GM21423 (cell line): ENCODE measurements at regions not wholly inside any gene's neighbourhood (a gene's known extent, or its start where the extent isn't known, plus 50 kb on each side); places are given as distances from the start of the nearest gene placed in this dataset.
"Not testable (repeated sequence)": the region's sequence is repeated elsewhere in the genome, so short reads cannot be mapped to it uniquely, and the experiment has no call there.

Experiments
- ATAC-seq: cut with Tn5 transposase; IDR thresholded peaks from one replicate; pipeline ENCODE4 v1.9.1; 2021; ENCODE audit warnings: mild to moderate bottlenecking, moderate library complexity; ENCODE audit not compliant: unreplicated experiment

DNA sequence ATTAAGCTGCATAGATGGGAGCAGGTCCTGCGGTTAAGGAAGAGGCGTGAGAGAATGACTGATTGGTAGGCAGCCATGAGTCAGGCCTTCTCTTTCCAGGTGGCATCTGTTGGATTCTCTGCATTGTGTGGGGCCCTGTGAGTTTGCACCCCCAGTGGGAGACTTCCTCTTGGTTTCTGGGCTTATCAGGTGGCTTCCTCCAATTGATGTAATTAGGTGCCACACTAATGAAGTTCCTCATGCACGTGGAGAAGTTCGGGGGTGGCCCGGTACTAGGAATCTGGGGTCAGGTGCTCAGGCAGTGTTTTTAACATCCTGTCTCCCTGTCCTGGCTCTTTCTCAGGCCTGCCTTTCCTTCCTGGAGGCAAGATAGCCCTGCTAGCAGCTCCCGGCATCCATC, 765.1 kb upstream of the TMEM132C start:
- no peak for ATAC-seq

DNA sequence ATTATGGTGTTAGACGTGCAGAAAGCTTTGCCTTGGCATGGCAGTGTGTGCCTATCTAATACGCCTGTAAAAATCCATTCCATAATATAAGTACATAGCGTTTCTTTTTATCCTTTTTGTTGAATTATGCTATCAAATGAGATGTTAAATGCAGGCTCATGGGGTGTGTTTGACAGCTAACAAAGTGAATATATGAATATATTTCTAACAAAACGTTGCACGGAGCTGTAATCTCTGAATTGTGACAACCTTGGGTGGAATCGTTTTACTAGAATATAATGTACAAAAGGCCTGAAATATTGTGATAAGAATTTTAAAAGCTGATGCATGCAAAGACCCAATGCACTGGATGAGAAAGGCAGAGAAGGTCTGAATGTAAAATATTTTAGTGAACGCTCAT, 763.7 kb upstream of the TMEM132C start:
- no peak for ATAC-seq

DNA sequence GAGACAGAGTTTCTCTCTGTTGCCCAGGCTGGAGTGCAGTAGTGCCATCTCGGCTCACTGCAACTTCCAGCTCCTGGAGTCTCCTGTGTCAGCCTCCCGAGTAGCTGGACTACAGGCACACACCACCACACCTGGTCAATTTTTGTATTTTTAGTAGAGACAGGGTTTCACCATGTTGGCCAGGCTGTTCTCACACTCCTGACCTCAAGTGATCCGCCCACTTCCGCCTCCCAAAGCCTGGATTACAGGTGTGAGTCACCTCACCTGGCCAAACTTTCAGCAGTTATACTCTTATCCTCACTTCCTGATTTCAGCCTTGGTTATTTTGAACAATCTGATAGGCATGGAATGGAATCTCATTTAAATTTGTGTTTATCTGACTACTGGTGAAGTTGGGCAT, 763.0 kb upstream of the TMEM132C start:
- not testable (repeated sequence) for ATAC-seq

DNA sequence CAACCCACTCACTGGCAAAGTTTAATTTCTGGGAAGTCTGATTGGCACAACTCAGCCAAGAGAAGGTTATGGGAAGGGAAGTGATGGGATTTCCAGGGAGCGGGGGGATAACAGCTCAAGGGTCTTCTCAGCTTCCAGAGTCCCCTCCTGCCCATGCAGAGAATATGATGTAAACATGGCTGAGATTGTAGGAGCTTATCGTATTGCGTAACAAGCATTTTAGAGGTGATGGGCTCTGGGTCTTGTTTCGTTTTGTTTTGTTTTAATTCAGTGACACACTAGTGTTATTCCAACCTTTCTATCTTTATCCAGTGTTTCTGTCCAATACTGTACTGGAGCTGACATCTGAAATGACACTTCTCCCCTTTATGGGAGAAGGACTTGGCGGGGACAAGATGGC, 762.1 kb upstream of the TMEM132C start:
- ATAC-seq, result no peak

DNA sequence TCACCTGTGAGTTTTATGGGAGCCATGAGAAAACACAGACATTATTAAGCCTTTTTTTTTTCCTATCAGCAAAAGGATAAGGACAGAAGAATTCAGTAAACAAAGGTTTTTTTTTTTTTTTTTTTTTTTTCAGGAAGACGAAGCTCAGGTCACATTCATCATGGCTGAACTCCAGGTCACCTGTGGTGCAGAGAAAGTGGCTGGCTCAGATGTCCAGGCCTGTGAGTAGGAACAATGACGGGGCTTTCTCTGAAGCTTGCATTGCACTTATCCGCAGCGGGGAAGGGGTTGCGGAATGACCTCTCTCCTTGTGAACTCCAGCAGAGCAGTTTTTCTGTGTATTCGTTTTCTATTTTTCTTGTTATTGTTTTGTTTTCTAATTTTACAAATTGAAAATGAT, 759.6 kb upstream of the TMEM132C start:
- ATAC-seq, result no peak

DNA sequence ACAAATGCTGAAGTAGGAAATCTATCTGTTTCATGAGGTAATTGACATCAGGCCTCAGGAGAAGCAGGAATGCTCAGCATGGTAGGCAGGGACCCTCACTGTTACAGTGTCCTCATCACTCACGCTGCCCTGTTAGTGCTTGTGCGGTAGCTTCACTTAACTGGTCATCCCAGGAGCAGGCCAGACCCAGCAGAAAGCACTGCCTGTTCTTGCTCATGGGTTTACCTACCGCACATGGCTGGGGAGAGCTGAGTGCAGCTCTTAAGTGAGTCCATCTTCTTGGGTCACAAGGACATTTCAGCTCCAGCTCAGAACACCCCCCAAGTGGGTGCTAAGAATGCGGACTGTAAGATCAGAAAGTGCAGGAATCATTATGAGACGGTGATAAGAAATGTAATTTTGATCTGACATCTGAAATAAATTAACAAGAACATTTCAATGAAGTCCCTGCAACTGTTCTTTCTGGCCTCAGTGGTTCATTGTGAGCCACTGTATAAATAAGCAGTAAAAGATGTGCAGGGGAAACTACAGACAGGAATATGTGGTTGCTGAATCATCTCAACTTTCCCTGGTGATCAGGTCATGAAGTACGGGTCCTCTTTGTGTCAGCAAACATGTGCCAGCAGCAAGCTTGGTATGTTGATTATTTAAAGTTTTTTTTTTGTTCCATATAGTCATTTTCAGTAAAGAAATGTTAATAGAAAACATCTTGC, 757.7 kb upstream of the TMEM132C start:
- ATAC-seq, result no peak

DNA sequence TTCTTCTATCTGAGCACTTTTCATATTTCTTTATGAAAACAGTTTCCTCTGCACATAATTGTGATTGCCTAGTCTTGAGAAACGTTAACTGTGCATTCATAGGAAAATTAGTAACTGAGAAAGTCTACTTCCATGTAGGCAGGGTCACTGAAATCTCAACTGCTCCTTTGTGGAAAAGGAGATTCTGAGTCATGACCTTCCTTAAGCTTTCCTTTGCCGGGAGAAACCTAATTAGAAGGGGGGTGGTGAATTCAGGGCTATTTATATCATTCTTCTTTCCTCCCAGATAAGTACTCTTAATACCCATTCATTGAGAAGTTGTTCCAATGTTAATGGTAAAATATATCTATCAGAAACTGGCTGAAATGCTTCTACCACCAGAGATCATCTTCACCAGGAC, 751.0 kb upstream of the TMEM132C start:
- ATAC-seq, result no peak

DNA sequence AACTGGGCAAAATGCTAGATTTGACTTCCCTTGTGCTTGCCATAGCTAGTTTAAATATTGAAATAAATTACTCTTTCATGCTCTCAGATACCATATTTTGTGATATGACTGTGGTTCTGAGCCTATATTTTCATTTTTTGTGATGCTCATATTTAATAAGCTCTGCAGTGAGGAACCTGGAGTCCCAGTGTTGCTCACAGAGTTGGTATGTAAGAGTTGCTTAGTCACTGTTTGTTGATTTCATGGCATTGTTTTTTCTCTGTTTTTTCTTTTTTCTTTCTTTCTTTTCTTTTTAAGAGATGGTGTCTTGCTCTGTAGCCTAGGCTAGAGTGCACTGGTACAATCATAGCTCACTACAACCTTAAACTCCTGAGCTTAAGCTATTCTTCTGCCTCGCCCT, 750.5 kb upstream of the TMEM132C start:
- ATAC-seq, result no peak

DNA sequence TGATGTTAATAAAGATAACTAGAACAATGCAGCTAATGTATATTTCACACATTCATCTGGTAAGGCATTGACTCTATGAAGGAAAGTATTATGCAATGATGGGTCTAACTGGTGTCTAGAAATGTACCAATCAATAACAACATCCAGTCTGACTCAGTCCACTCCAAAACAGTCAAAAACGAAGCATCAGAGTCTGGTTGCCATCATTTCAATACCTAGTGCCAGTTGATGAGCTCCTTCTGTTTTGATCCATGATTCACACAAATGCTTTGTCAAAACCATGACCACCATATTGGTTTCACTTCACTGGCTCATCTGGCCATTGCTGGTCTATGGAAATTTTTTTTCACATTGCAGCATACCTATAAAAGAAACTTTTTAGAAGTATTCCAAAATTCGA, 747.2 kb upstream of the TMEM132C start:
- ATAC-seq, result no peak

DNA sequence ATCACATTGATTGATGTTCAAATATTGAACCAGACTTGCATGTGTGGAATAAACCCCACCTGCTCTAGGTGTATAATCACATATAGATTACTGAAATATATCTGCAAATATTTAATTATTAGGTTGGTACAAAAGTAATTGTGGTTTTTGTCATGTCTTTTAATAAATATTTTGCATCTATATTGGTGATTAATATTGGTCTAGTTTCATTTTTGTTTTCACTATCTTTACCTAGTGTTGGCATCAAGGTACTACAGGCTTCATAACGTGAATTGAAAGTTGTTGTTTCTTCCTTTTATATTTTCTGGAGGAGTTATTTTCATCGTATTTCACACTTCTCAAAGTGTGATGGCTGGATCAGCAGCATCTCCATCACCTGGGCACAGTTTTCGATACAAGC, 740.0 kb upstream of the TMEM132C start:
- ATAC-seq, result no peak

DNA sequence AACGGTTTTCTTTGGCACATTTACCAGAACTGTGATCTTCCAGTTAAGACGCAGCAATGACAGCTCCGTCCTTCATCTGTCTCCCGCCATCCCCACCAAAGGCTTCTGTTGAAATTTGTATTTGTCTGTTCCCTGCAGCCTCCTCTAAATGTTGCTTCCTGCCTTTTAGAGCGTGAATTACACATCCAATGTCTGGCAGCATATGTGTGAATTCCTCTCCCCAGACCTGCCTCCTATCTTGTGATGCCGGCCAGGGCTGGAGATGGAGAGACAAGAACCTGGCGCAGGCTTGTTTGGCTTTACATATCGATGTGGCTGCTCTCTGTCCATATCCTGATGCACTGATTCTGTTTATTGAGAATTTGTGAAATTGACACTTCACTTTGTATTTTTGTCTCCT, 738.4 kb upstream of the TMEM132C start:
- ATAC-seq, result no peak

DNA sequence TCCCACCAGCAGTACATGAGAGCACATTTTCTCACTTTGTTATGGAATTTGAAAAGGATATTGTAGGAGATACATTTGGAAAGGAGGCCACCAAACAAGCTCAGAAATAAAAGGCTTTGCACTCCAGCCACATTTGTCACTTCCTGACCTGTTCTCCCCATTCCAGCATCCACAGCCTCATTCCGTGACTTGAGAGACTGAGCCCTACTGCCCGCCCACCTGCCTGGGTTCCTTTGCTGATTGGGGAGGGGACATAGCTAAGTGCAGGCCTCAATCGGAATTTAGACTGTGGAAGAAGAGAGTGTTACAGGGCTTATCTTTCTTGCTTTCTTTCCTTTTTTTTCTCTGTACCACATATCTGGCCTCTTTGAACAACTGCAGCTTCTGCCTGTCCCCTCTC, 735.4 kb upstream of the TMEM132C start:
- ATAC-seq, result no peak

DNA sequence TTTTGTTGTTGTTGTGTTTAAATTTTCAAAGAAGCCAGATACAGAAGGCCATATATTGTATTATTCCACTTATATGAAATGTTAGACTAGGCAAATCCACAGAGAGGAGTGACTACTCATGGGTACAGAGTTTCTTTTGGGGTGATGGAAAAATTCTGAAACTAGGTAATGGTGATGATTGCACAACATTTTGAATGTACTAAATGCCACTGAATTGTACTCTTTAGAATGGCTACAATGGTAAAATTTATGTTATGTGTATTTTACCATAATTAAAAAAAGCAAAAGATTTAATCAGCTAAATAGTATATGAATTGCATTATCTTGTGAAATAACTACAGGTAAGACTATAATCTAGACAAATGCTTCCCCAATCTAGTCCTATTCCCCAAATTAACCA, 733.6 kb upstream of the TMEM132C start:
- no peak for ATAC-seq

DNA sequence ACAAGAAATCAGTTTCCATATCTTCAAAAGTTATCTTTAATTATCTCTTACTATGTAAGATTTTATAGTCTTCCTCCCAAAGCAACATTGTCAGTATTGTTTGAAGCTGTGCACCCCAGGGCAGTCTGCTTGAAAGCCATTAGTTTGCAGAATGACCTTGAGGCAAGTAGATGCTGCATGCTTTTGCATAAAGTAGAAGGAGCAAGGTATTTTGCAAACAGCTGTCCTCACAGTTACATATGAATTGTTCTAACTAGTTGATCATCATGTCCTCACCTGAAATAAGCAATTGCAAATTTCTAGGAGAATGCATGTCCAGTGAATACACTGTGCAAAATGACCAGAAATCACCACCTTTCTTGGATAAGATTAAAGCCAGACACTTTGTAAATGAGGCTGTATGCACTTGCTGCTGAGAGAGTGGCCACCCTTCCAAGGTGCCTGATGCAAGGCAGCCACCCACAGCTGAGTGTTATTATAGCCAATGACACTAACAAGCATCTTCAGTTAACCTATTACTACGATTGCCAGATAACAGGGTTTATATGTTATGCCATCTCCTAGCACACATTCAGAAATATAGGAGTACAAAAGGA, 730.0 kb upstream of the TMEM132C start:
- ATAC-seq, result no peak

DNA sequence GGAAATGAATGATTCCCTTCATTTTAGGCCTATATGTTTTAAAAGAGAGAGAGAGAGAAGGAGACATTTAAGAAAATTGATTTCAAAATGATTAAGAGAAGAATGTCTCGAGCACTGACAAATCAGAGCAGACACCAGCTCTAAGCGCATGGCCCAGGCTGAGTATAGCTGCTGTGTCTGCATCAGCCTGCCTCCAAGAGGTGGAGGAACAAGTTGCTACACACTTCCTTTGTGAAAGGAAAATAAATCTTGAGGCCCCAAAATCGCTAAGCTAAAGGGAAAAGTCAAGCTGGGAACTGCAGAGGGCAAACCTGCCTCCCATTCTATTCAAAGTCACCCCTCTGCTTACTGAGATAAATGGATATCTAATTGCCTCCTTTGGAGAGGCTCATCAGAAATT, 728.7 kb upstream of the TMEM132C start:
- ATAC-seq, result no peak

DNA sequence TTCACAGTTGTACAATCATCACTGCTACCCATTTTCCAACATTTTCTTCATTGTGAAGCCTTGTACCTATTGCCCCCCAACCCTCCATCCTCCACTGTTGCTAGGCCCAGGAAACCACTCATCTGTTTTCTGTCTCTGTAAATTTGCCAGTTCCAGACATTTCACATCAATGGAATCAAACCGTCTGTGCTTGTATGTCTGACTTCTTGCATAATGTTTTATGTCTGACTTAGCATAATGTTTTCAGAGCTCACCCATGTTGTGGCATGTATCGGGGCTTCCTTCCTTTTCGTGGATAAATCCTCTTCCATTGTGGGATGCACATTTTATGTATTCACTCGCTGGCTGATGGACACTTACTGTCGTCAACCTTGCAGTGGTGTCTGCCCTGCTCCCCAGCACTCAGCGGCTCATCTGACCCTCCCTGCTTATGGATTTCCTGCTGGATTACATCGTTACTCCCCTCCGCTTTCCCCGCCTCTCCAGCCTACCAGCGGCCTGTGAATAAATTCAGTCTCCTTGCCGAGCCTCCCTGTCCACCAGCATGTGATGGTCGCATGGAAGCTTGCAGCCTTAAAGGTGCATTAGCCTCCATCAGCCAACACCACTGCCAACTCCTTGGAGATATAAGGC, 727.6 kb upstream of the TMEM132C start:
- no peak for ATAC-seq

DNA sequence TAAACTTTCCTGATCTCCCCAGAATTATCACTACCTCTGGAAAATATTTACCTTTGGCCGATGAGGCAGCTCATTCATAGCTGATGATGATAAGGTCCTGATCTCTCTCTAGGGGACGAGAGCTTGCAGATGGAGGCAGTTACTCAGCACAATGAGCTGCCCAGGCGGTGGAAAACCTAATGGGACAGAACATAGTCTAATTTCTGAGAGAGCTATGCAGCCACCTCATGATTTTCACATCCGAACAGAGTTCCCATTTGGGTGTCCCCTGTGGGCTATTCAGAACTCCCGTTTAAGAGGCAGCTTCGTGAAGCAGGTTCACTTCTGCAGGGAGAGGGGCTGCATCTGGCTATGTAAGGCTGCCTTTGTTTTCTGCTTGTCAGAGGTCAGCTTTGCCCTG, 724.6 kb upstream of the TMEM132C start:
- ATAC-seq, result no peak

DNA sequence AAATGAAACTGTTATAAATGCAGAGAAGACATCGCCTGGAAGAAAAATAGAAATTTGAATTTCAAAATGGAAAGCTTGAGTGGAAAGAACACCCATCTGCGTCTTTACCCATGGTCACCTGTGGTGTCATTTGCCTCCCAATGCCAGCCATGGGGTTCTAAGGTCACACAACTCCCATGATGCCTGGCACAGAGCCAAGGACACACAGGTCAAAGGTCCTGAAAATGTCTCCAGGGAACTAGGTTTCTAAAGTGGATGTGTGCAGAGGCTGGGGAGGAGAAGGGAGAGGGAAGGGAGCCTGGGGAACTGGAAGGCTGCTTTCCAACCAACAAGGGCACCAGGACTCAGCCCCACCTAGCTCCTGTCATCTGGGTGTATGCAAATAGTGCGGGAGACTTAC, 724.0 kb upstream of the TMEM132C start:
- no peak for ATAC-seq

DNA sequence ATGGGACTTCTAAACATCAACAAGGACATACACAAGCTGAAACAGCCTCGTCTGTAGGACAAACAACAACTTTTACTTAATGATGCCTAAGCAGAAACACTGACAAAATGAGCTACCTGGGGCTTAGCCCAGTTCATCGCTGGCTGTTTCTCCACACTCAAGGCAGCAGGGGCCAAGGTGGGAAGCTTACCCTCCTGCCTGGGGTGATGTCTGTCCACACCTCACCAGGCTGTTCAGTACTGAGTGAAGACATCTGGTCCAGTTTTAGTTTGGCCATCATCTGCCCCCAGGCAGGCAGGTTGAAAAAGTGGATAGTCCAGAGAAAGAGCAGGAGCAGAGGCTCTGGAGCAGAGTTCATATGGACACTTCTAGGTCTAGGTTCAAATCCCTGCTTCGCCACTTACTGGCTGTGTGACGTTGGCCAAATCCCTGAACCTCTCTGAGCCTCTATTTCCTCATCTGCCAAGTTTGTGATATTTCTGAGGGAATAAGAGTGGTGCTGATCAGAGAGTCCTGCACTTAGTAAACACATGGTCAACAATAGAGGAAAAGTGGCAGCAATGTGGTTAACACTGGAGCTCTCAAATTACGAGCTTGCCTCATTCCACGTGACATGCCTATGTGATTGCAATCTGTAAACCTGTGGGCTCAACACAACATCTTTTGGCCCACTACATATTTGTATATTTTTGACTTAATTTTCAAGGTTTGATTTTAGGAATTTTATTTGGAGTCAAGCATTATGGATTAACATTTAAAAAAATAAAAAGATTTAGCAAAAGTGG, 720.1 kb upstream of the TMEM132C start:
- no peak for ATAC-seq

DNA sequence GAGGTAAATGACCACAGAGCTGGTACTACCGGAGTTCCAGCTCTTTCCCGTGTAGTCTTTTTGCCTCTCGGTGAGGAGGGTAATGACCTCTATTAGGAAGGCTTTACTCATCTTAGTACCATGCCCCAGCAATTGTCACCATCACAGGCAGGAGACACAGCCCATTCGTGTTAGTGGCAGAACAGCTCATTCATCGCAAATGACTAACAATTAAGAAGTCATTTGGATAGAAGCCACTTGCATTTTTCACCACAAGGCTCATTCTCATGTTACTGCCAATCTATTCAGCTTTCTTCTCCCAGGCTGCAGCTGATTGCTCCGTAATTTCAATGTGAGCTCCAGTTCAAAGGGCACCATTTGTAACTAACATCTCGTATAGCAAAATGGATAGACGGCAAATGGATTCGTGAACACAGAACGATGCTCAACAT, 718.8 kb upstream of the TMEM132C start:
- ATAC-seq, result no peak

DNA sequence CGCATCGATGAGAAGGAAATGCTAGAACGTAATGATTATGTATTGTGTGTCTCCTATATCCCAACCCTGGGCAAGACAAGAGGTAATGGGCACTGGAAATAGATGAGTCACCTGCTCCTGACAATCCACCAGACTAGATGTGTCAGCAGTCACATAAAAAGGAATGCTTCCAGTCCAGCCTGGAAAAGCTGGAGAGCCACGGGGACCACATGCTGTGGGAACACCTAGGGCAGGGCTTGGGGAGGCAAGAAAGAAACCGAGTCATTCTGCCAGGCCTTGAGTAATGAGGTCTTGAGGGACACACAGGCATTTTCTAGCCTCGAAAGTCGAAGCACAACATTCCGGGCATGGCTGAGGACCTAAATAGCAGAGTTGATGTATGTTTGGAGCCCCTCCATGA, 716.7 kb upstream of the TMEM132C start:
- no peak for ATAC-seq

DNA sequence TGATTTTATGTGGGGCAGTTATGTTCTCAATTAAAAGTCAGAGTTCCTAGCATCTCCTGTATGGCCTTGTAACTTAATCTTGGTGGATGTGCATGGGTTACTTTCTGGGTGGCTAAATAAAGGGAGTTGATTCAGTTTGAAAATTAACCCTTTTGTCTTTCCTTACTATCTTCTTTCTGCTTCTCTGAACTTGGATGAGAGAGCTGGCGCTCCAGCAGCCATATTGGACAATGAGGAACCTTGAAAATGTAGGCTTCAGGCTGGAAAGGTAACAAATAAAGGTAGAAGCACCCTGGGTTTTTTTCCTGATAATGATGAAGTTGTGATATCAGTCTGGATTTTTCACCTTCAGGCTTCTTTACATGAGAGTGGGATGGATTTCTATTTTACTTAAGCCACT, 714.1 kb upstream of the TMEM132C start:
- ATAC-seq, result no peak
